B cell (primary cell): ENCODE measurements at regions not wholly inside any gene's neighbourhood (a gene's known extent, or its start where the extent isn't known, plus 50 kb on each side); places are given as distances from the start of the nearest gene placed in this dataset.

Experiments
- ATAC-seq: fragments of 200-7000 bp; cut with Tn5 transposase; one replicate; pipeline ENCODE4 v1.10.0; 2021; ENCODE audit warnings: low read depth, mild to moderate bottlenecking, moderate number of reproducible peaks, moderate library complexity
- CTCF ChIA-PET: fragments of 350-600 bp; sonication (Branson Sonifier 250); formaldehyde crosslinking; loops from one replicate; lab custom pipeline; 2021; ENCODE audit warnings: antibody characterized with exemption, inconsistent platforms; lab: Charles Lee
- POLR2A ChIA-PET: fragments of 350-600 bp; sonication (Branson Sonifier 250); formaldehyde crosslinking; loops from one replicate; lab custom pipeline; 2021; ENCODE audit warnings: antibody characterized with exemption; lab: Charles Lee
- DNase-seq: peaks from one replicate; pipeline ENCODE4 v3.0.0; 2013
- H2AFZ ChIP-seq: 2 replicates; pipeline ENCODE4 v1.6.1; 2012; ENCODE audit warnings: mild to moderate bottlenecking, low read depth, low read length; ENCODE audit not compliant: insufficient read depth, poor library complexity, severe bottlenecking
- H3K27ac ChIP-seq, 2 donors: 1 replicate in 1 of 2; 2 replicates in 1 of 2; pipeline ENCODE4 v1.5.1; 2012 to 2013; ENCODE audit warnings: low read length in 2 of 2, mild to moderate bottlenecking in 2 of 2, moderate library complexity in 1 of 2
- H3K27me3 ChIP-seq, 4 experiments: fragments of 200-600 bp in 1 of 4; sonication (generic) in 1 of 4; replicated peaks in 1 of 4; 1 replicate in 2 of 4; 2 replicates in 2 of 4; pipeline versions ENCODE4 v1.6.1 to v1.7.0; 2013 to 2016; ENCODE audit warnings: low read length in 3 of 4, mild to moderate bottlenecking in 2 of 4, mixed read lengths in 1 of 4, moderate library complexity in 1 of 4; ENCODE audit not compliant: insufficient read depth in 4 of 4, control insufficient read depth in 3 of 4; ENCODE audit errors: control extremely low read depth in 1 of 4
- H3K36me3 ChIP-seq, 2 experiments: replicated peaks in 1 of 2; 1 replicate in 1 of 2; 2 replicates in 1 of 2; pipeline versions ENCODE4 v1.6.1 to v1.7.1; 2013; ENCODE audit warnings: low read length in 1 of 2; ENCODE audit not compliant: insufficient read depth in 2 of 2, control insufficient read depth in 1 of 2; ENCODE audit errors: control extremely low read depth in 1 of 2, extremely low read depth in 1 of 2
- H3K4me1 ChIP-seq, 2 donors: fragments of 200-600 bp in 1 of 2; sonication (generic) in 1 of 2; 1 replicate in 1 of 2; 2 replicates in 1 of 2; pipeline versions ENCODE4 v1.5.1 to v1.6.1; 2013 to 2017; ENCODE audit warnings: low read length in 2 of 2; ENCODE audit not compliant: control insufficient read depth in 2 of 2, insufficient read depth in 2 of 2
- H3K4me2 ChIP-seq: replicated peaks from 2 replicates; pipeline ENCODE3; 2012; ENCODE audit warnings: mild to moderate bottlenecking, low read depth, low read length; ENCODE audit not compliant: poor library complexity, severe bottlenecking
- H3K4me3 ChIP-seq, 5 experiments: fragments of 200-600 bp in 1 of 5; sonication (generic) in 1 of 5; 1 replicate in 3 of 5; 2 replicates in 2 of 5; pipeline versions ENCODE4 v1.5.1 to v1.7.0; 2011 to 2016; ENCODE audit warnings: low read length in 4 of 5, mild to moderate bottlenecking in 4 of 5, low read depth in 2 of 5, control low read depth in 1 of 5, moderate library complexity in 1 of 5; ENCODE audit not compliant: insufficient read depth in 1 of 5; ENCODE audit errors: control extremely low read depth in 1 of 5, extremely low read depth in 1 of 5
- H3K79me2 ChIP-seq: fragments of 200-600 bp; sonication (generic); one replicate; pipeline ENCODE4 v1.6.0; 2016; ENCODE audit warnings: low read length; ENCODE audit not compliant: control insufficient read depth, insufficient read depth
- H3K9ac ChIP-seq: fragments of 200-600 bp; sonication (generic); 2 replicates; pipeline ENCODE4 v1.6.1; 2017; ENCODE audit warnings: mild to moderate bottlenecking, low read length, moderate library complexity
- H3K9me3 ChIP-seq, 3 donors: one replicate each; pipeline versions ENCODE4 v1.6.1 to v1.7.1; 2013; ENCODE audit warnings: low read length in 2 of 3; ENCODE audit not compliant: control insufficient read depth in 2 of 3, insufficient read depth in 1 of 3; ENCODE audit errors: control extremely low read depth in 1 of 3
- H4K20me1 ChIP-seq: 2 replicates; pipeline ENCODE4 v1.6.0; 2012; ENCODE audit warnings: mild to moderate bottlenecking, low read length; ENCODE audit not compliant: insufficient read depth, control insufficient read depth, poor library complexity, severe bottlenecking
- H3K27ac Mint-ChIP-seq: one replicate; pipeline ENCODE4 v1.8.0; 2021; ENCODE audit warnings: mixed read lengths
- H3K27me3 Mint-ChIP-seq: one replicate; pipeline ENCODE4 v1.8.0; 2021; ENCODE audit warnings: mixed read lengths
- H3K4me1 Mint-ChIP-seq: one replicate; pipeline ENCODE4 v1.8.0; 2021; ENCODE audit warnings: mixed read lengths
- H3K4me3 Mint-ChIP-seq: one replicate; pipeline ENCODE4 v1.8.0; 2021; ENCODE audit warnings: mixed read lengths
- H3K9me3 Mint-ChIP-seq: one replicate; pipeline ENCODE4 v1.8.0; 2022; ENCODE audit warnings: mixed read lengths; ENCODE audit not compliant: insufficient read depth
- CTCF ChIP-seq: fragments of 200-600 bp; IDR thresholded peaks from one replicate; pipeline ENCODE4 v1.8.0; 2022; ENCODE audit warnings: antibody characterized with exemption, mild to moderate bottlenecking
- EZH2 ChIP-seq: IDR thresholded peaks from 2 replicates; pipeline ENCODE4 v1.6.1; 2012; ENCODE audit warnings: borderline replicate concordance, low read depth, mild to moderate bottlenecking, moderate library complexity, low read length; ENCODE audit not compliant: insufficient read depth, poor library complexity, severe bottlenecking
- WGBS: methylation state at CpG from one replicate; pipeline ENCODE4 v1.1.5; 2013; ENCODE audit warnings: missing lambda C conversion rate; ENCODE audit not compliant: insufficient coverage; 5-methylcytosine and 5-hydroxymethylcytosine counted together
- intact Hi-C: fragments of 100-400 bp; cut with micrococcal nuclease; formaldehyde crosslinking; loops from one replicate; pipeline ENCODE4 v1.10.0; 2022

- no peak overlapping the region for H3K4me2 ChIP-seq
- Mint-ChIP-seq H3K27me3 (no peaks in the 10 kb centered on the region), H3K27ac (no peak overlapping the region), H3K4me3 (no peak overlapping the region), H3K9me3 (peaks cover 4% of the 10 kb centered on the region), H3K4me1 (no peaks in the 10 kb centered on the region)
- no peaks in the 10 kb centered on the region for H3K4me1 ChIP-seq
- POLR2A ChIA-PET: no interaction called here
- TF ChIP-seq CTCF (no peak), EZH2 (no peak)
- peaks cover 0 to 9% (median 0%) of the 10 kb centered on the region in 3 donors for H3K9me3 ChIP-seq
- H2AFZ ChIP-seq: no peak overlapping the region
- WGBS: 100% methylated on average over 3 of the region's 10 CpGs
- H3K4me3 ChIP-seq: no peak overlapping the region
- no peak overlapping the region for H3K9ac ChIP-seq
- no peaks in the 10 kb centered on the region for H3K27me3 ChIP-seq
- no peaks in the 10 kb centered on the region for H4K20me1 ChIP-seq
- intact Hi-C loops: no loop called here
- no peak overlapping the region for H3K27ac ChIP-seq
- no peaks in the 10 kb centered on the region for H3K36me3 ChIP-seq
- H3K79me2 ChIP-seq: no peaks in the 10 kb centered on the region
- CTCF ChIA-PET: no interaction called here
- no peak for DNase-seq
- no peak for ATAC-seq
Observed at GRCh38 chr1:240722788-240723187, 110.8 kb upstream of the GREM2 start.

GRCh38 chr1:240720976-240721375 is 109.0 kb upstream of the GREM2 start:
- no peaks in the 10 kb centered on the region for H3K27me3 Mint-ChIP-seq
- TF ChIP-seq EZH2: no peak
- no peak for TF ChIP-seq CTCF
- ChIA-PET CTCF (no interaction called here), POLR2A (no interaction called here)
- no peaks in the 10 kb centered on the region for H3K27me3 ChIP-seq
- no peak for ATAC-seq
- no peak overlapping the region for H3K27ac Mint-ChIP-seq
- H3K4me2 ChIP-seq: no peak overlapping the region
- H3K9ac ChIP-seq: no peak overlapping the region
- H3K4me1 Mint-ChIP-seq: no peaks in the 10 kb centered on the region
- no peak for DNase-seq
- WGBS: 100% methylated on average over 2 of the region's 6 CpGs
- H4K20me1 ChIP-seq: no peaks in the 10 kb centered on the region
- peaks cover 1% of the 10 kb centered on the region for H3K9me3 Mint-ChIP-seq
- no peaks in the 10 kb centered on the region for H3K36me3 ChIP-seq
- H2AFZ ChIP-seq: no peak overlapping the region
- no peaks in the 10 kb centered on the region for H3K79me2 ChIP-seq
- no peak overlapping the region for H3K27ac ChIP-seq
- no peak overlapping the region for H3K4me3 Mint-ChIP-seq
- intact Hi-C loops: no loop called here
- no peak overlapping the region for H3K4me3 ChIP-seq
- H3K9me3 ChIP-seq: peaks cover 0 to 6% (median 0%) of the 10 kb centered on the region in 3 donors
- no peaks in the 10 kb centered on the region for H3K4me1 ChIP-seq
